BLaER1 treated with 17β-estradiol and CSF1 and Interleukin-3, amounts not matched to agents 10 nM and 100 nM (cell line): ENCODE measurements at regions not wholly inside any gene's neighbourhood (a gene's known extent, or its start where the extent isn't known, plus 50 kb on each side); places are given as distances from the start of the nearest gene placed in this dataset.
"Not testable (repeated sequence)": the region's sequence is repeated elsewhere in the genome, so short reads cannot be mapped to it uniquely, and the experiment has no call there.

ENCODE experiments used
- H3K27ac ChIP-seq, 11 experiments: shearing (Covaris generic); formaldehyde crosslinking; 2 replicates each; pipeline ENCODE4 v1.8.1; 2022
- H3K27me3 ChIP-seq, 11 experiments: shearing (Covaris generic); formaldehyde crosslinking; 2 replicates each; pipeline ENCODE4 v1.8.1; 2022
- H3K36me3 ChIP-seq, 11 experiments: shearing (Covaris generic); formaldehyde crosslinking; 2 replicates each; pipeline ENCODE4 v1.8.1; 2022
- H3K4me1 ChIP-seq, 10 experiments: shearing (Covaris generic); formaldehyde crosslinking; 2 replicates each; pipeline ENCODE4 v1.8.1; 2022
- H3K4me2 ChIP-seq, 11 experiments: shearing (Covaris generic); formaldehyde crosslinking; 2 replicates each; pipeline ENCODE4 v1.8.1; 2022
- H3K4me3 ChIP-seq, 10 experiments: shearing (Covaris generic); formaldehyde crosslinking; 2 replicates each; pipeline ENCODE4 v1.8.1; 2022
- H3K9ac ChIP-seq, 11 experiments: shearing (Covaris generic); formaldehyde crosslinking; 2 replicates each; pipeline ENCODE4 v1.8.1; 2022
- H3K9me3 ChIP-seq, 11 experiments: shearing (Covaris generic); formaldehyde crosslinking; replicated peaks in 1 of 11; 2 replicates each; pipeline ENCODE4 v1.8.1; 2022
- H4K20me1 ChIP-seq, 11 experiments: shearing (Covaris generic); formaldehyde crosslinking; 2 replicates each; pipeline ENCODE4 v1.8.1; 2022
- Cebpa-rat ChIP-seq, 11 experiments: shearing (Covaris generic); IDR thresholded peaks; 2 replicates each; pipeline ENCODE4 v1.8.1; 2022

- TF ChIP-seq Cebpa-rat (IDR thresholded peaks at IDR 0.05) = no peak
Measured at GRCh38 chr17:34740565-34741520, 161.5 kb downstream of the TMEM132E start.

GRCh38 chr17:34739386-34739785 lies 160.0 kb downstream of the TMEM132E start:
- H3K9ac ChIP-seq = no peak overlapping the region
- 0 out of 22 replicates have a peak overlapping the region, but pooled peaks of 2 of the 11 experiments have one; percentile 8 to 9 for H3K4me2 ChIP-seq
- no peaks in the 10 kb centered on the region; a peak in 1 of 22 replicates for H4K20me1 ChIP-seq
- H3K4me1 ChIP-seq = peaks cover 0 to 4% (median 0%) of the 10 kb centered on the region in 10 experiments; a peak in 1 of 20 replicates
- H3K36me3 ChIP-seq = no peaks in the 10 kb centered on the region
- no peak overlapping the region for H3K27ac ChIP-seq
- no peaks in the 10 kb centered on the region for H3K27me3 ChIP-seq
- H3K4me3 ChIP-seq = no peak overlapping the region
- no peak for TF ChIP-seq Cebpa-rat (IDR thresholded peaks at IDR 0.05)
- peaks cover 3 to 10% (median 8%) of the 10 kb centered on the region in 11 experiments; a peak in 11 of 22 replicates for H3K9me3 ChIP-seq

More at GRCh38 chr17:34740565-34741520, 161.5 kb downstream of the TMEM132E start:
- Histone ChIP-seq H3K4me1 (peaks cover 0 to 4% (median 0%) of the 10 kb centered on the region in 10 experiments; a peak in 1 of 20 replicates), H4K20me1 (no peaks in the 10 kb centered on the region; a peak in 1 of 22 replicates), H3K9ac (no peak overlapping the region), H3K36me3 (no peaks in the 10 kb centered on the region), H3K4me3 (no peak overlapping the region), H3K9me3 (peaks cover 3 to 11% (median 8%) of the 10 kb centered on the region in 11 experiments; a peak in 11 of 22 replicates), H3K27ac (no peak overlapping the region), H3K27me3 (no peaks in the 10 kb centered on the region), H3K4me2 (no peak overlapping the region)

GRCh38 chr17:34737673-34738072 lies 158.3 kb downstream of the TMEM132E start:
- H3K9me3 ChIP-seq, H3K4me1 ChIP-seq, H4K20me1 ChIP-seq, H3K9ac ChIP-seq, H3K27me3 ChIP-seq, H3K27ac ChIP-seq, H3K36me3 ChIP-seq, H3K4me2 ChIP-seq, H3K4me3 ChIP-seq: not testable (repeated sequence)

- peaks cover 0 to 4% (median 0%) of the 10 kb centered on the region in 10 experiments; a peak in 1 of 20 replicates for H3K4me1 ChIP-seq
- H3K9me3 ChIP-seq = peaks cover 0 to 5% (median 2%) of the 10 kb centered on the region in 11 experiments; a peak in 6 of 22 replicates
- H3K27ac ChIP-seq = no peak overlapping the region
- no peaks in the 10 kb centered on the region; a peak in 1 of 22 replicates for H4K20me1 ChIP-seq
- no peak overlapping the region for H3K4me2 ChIP-seq
- no peak overlapping the region for H3K9ac ChIP-seq
- no peak overlapping the region for H3K4me3 ChIP-seq
- no peak for TF ChIP-seq Cebpa-rat (IDR thresholded peaks at IDR 0.05)
- no peaks in the 10 kb centered on the region for H3K36me3 ChIP-seq
- no peaks in the 10 kb centered on the region for H3K27me3 ChIP-seq
Measured at GRCh38 chr17:34736611-34737010, 157.2 kb downstream of the TMEM132E start.

- Histone ChIP-seq H3K27me3 (no peaks in the 10 kb centered on the region), H3K4me3 (no peak overlapping the region), H4K20me1 (no peaks in the 10 kb centered on the region), H3K4me1 (peaks cover 0 to 6% (median 0%) of the 10 kb centered on the region in 10 experiments; a peak in 3 of 20 replicates), H3K27ac (no peak overlapping the region), H3K9ac (no peak overlapping the region), H3K9me3 (peaks cover 0 to 11% (median 5%) of the 10 kb centered on the region in 11 experiments; a peak in 6 of 22 replicates), H3K36me3 (no peaks in the 10 kb centered on the region), H3K4me2 (no peak overlapping the region)
- no peak for TF ChIP-seq Cebpa-rat (IDR thresholded peaks at IDR 0.05)
Measured at GRCh38 chr17:34733333-34733732, 154.0 kb downstream of the TMEM132E start.

- Histone ChIP-seq H3K9me3 (peaks cover 0 to 11% (median 5%) of the 10 kb centered on the region in 11 experiments; a peak in 6 of 22 replicates), H3K9ac (no peak overlapping the region), H3K27me3 (no peaks in the 10 kb centered on the region), H4K20me1 (no peaks in the 10 kb centered on the region), H3K4me3 (no peak overlapping the region), H3K4me1 (peaks cover 0 to 15% (median 3%) of the 10 kb centered on the region in 10 experiments; a peak in 3 of 20 replicates), H3K36me3 (no peaks in the 10 kb centered on the region), H3K4me2 (no peak overlapping the region), H3K27ac (no peak overlapping the region)
- TF ChIP-seq Cebpa-rat (IDR thresholded peaks at IDR 0.05) = no peak
Measured at GRCh38 chr17:34730816-34731215, 151.4 kb downstream of the TMEM132E start.

GRCh38 chr17:34728771-34729310 lies 149.5 kb downstream of the TMEM132E start:
- Histone ChIP-seq H3K36me3 (no peaks in the 10 kb centered on the region), H3K4me2 (0 out of 22 replicates have a peak overlapping the region, but pooled peaks of 2 of the 11 experiments have one; percentile 5 to 37), H3K27me3 (no peaks in the 10 kb centered on the region), H4K20me1 (no peaks in the 10 kb centered on the region), H3K4me3 (no peak overlapping the region), H3K9ac (no peak overlapping the region), H3K9me3 (peaks cover 0 to 11% (median 5%) of the 10 kb centered on the region in 11 experiments; a peak in 6 of 22 replicates), H3K27ac (no peak overlapping the region), H3K4me1 (peaks cover 0 to 15% (median 3%) of the 10 kb centered on the region in 10 experiments; a peak in 3 of 20 replicates)
- no peak for TF ChIP-seq Cebpa-rat (IDR thresholded peaks at IDR 0.05)

GRCh38 chr17:34727601-34728000 lies 148.2 kb downstream of the TMEM132E start:
- Histone ChIP-seq H3K36me3 (no peaks in the 10 kb centered on the region), H3K9ac (no peak overlapping the region), H3K27ac (no peak overlapping the region), H3K9me3 (peaks cover 0 to 11% (median 5%) of the 10 kb centered on the region in 11 experiments; a peak in 6 of 22 replicates), H4K20me1 (no peaks in the 10 kb centered on the region), H3K4me1 (peaks cover 0 to 15% (median 3%) of the 10 kb centered on the region in 10 experiments; a peak in 3 of 20 replicates), H3K4me2 (peak overlapping the region in 3 of 11 experiments; percentile 4 to 37 (median 5); a peak in 1 of 22 replicates), H3K4me3 (no peak overlapping the region), H3K27me3 (no peaks in the 10 kb centered on the region)
- no peak for TF ChIP-seq Cebpa-rat (IDR thresholded peaks at IDR 0.05)
